Hepatic stellate cell (primary cell): ENCODE measurements at regions not wholly inside any gene's neighbourhood (a gene's known extent, or its start where the extent isn't known, plus 50 kb on each side); places are given as distances from the start of the nearest gene placed in this dataset.
"Not testable (repeated sequence)": the region's sequence is repeated elsewhere in the genome, so short reads cannot be mapped to it uniquely, and the experiment has no call there.

Experiments used
- DNase-seq: peaks from one replicate; pipeline ENCODE4 v3.0.0; 2011; ENCODE audit warnings: low spot score

DNA sequence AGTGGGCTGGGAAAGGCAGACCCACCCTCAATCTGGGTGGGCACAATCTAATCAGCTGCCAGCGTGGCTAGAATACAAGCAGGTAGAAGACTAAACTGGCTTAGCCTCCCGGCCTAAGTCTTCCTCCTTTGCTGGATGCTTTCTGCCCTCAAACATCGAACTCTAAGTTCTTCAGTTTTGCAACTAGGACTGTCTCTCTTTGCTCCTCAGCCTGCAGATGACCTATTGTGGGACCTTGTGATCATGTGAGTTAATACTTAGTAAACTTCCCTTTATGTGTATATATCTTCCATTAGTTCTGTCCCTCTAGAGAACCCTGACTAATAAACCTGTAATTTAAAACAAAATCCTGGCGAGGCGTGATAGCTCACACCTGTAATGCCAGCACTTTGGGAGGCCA, 51.8 kb upstream of the SLC39A8 start:
- not testable (repeated sequence) for DNase-seq

DNA sequence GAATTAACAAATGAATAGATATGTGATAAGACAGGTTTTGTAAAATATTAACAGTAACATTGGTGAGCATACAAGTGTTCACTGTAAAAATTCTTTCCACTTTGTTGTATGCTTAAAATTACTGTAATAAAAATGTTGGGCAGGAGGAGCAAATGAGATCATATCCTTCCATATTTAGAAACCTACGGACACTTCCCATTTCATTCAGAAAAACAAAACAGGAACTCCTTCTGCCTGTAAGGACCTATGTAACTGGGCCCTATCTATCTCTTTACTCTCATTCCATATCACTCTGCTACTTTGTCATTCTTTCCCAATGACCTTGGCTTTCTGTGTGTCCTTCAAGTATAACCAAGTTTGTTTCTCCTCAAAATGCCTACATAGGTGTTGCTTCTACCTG, 53.7 kb upstream of the SLC39A8 start:
- DNase-seq = no peak

DNA sequence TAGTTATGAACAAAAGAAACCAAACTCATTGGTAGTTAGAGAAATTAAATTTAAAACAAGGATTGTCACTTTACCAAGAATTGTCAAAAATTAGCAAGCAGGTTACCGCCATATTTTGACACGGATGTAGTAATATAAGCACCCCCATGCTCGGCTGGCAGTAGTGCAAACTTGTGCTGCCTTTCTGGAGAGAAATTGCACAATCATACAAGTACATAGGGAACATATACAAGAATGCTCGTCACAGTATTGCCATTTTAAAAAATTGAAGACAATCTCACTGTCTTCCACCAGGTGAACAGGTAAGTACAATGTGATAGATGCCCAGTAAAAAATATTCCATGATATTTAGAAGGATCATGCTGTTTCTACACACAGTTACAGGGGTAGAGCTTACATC, 55.6 kb upstream of the SLC39A8 start:
- no peak for DNase-seq

DNA sequence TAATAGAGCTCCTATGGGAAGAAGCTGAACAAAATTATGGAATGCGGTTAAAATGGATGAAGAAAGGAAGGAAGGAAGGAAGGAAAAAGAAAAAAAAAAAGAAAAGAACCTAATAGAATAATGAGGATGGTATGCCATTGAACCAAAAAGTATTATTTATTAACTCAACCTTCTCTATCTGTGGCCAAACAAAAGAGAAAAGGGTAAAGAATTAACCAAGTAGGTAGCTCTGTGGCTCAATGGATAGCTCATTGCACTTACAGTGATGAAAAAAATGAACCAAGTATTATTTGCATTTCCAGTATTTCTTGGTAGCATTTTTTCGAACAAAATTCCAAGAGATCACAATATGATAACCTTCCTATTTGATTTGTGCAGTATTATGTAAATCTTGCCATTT, 56.9 kb upstream of the SLC39A8 start:
- no peak for DNase-seq

DNA sequence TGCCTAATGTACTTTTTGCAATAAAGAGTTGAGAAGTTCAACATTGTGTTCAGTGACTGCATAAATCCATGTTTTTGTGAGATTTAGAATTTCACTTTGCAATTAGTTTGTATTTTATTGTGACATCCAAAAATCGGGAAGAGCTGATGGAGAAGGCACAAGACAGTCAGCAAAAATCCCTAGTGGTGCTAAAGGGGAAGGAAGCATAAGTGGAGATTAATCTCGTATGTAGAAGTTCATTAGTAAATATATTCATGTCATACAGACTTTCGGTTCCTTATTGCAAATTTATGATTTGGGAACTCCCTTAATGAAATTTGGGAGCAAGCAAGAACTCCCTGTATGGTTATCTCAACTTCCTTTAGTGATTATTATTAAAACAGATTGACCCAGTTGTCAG, 57.8 kb upstream of the SLC39A8 start:
- DNase-seq = no peak

DNA sequence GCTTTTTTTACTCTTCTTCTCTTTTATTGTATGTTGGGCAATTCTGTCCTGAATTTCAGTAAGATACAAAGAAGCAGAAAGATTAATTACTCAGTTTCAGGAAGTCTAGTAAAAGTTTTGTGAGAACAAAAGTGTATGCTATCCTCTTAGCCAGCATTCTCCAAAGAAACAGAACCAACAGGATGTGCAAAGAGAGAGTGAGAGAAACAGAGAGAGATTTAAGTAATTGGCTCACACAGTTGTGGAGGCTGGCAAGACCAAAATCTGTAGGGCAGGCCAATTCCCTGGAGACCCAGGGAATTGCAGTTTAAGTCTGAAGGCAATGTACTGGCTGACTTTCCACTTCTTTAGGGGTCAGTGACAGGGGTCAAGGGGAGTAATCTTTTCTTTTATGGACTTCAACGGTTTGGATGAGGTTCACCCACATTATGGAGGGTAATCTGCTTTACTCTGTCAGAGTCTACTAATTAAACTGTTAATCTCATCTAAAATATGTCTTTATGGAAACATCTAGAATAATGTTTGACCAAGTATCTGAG, 59.2 kb upstream of the SLC39A8 start:
- DNase-seq = no peak

DNA sequence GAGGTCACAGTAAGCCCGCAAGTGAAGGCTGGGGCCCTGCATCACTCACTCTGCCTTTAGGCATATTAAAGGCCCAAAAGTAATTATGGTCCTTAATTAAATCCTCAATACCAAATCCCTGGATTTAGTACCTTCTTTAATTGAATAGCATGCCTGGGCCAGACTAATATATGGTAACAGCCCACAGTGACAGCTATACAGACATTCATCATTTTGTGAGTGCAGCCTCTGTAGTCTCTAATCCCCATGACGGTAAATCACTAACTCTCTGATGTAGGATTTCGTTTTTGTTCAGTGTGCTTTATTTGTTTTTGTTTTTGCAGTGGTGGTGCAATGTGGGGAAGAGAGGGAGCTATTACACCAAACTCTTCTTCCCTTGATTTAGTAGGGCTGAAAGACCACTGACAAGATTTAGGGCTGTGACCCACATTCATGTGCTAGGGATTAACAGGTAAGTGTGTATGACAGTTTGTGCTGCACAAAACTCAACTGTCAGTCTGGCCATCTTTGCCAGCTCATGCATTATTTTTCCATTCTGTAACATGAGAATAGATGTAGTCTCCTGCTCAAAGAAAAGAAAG, 60.6 kb upstream of the SLC39A8 start:
- DNase-seq = no peak

DNA sequence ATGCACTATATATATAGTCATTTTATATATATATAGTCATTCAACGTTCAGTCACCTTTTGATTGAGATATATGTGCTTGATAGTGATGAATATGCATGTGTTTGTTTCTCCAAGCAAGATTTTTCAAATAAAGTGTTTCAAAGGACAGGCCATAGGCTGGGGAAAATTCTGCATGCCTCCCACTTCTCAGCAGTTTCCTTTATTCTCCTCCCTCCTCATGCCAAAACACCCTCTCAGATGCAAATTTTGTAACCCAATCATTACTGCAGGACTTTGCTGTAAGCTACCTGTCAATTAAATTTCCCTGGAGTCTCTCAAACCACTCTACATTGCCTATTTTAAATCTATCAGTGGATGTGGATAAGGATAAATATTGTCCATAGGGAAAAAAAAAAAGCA, 65.6 kb upstream of the SLC39A8 start:
- not testable (repeated sequence) for DNase-seq

DNA sequence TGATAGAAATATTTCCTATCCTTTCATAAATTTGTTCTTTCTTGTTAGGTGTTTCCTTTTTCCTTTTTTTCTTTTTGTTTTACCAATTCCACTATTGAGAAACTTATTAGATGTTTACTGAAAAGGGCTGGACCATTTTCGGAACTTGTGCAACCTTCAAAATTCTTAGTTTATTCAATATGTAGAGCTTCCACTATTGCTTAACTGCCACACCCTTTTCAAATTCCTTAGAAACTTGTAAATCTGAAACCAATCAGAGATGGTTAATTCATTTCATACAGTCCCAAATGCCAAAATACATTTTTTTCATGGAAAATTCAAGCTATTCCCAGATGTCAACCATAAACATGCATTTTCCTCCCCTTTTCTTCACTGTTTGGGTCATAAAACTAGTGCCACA, 66.1 kb upstream of the SLC39A8 start:
- no peak for DNase-seq

DNA sequence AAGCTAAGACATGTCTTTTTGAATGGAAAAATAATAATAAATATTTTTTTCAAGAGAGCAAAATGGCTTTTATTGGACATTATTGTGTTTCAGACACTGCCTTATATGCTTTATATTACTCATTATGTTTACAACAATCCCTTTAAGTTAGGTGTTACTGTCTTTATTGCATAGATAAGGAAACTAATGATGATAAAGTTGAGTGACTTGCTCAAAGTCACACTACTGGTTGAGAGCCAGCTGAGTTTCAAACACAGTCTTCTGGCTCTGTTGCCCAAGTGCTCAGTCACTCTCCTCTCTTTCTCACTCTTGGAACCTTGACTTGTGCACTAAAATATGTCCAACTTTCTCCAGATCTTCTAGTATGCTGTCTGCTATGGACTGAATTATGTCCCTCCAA, 71.5 kb upstream of the SLC39A8 start:
- DNase-seq = no peak

DNA sequence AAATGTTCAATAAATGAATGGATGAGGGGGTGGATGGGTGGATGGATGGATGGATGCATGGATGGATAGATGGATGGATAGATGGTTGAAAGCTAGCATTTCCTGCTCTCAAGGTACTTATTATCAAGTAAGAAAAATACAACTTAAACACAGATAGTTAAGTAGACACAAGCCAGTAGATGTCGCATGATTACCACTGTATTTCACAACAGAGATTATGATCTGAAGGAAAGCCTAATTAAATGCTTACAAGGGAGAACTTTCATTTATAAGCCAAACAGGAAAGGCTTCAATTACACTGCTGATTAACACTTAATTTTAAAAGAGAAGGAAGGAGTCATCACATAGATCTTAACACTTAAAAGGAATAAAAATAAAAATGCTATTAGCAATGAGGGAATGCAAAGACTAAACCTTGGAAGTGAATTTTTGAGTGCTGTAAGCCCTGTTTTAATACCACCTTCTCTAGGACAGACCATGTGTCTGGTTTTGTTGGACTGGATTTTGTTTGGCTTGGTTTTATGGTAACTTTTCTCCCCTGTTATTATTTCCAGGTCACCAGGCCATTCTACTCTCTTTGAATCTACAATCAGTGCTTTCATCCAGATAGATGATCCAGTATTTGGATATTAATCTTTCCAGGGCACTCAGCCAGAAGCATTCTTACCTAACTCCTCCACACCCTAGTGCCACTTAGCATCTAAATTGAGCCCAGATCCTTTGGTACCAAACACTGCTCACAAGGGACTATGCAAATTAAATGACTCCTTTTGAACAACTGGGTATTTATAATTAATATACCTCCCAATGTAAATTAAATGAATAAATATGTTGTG, 75.5 kb upstream of the SLC39A8 start:
- DNase-seq = no peak

DNA sequence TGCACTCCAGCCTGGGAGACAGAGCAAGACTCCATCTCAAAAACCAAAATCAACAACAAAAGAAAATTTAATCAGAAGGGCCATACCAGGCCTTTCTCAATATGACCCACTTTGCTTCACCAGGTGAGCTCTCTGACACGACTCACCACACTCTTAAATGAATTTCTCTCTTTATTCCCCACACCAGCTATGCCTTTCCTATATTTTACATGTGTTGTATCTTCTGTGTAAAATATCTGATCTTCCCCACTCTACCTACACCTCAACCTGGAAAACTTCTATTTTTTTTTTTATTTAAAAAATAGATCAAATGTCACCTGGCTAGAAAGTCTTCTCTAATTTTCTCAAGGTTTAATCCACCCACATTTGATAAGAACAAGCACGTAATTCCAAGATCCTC, 77.6 kb upstream of the SLC39A8 start:
- no peak for DNase-seq

DNA sequence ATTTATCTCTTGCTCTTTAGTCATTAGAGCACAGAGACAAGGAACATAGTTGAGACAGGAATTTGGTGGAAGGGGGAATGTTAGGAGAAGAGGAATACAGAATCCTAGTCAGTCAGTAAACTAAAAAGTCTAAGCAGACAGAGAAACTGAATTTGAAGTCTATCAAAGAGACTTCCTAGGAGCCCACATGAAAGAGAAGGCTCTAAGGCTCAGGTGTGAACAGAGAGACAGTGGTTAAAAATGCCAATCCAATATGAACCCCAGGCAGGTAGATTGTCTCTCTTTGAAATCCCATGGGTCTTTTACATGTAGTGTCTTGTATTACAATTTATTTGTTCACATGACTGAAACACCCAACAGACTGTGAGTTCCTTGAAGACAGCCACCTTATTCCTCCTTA, 77.8 kb upstream of the NFKB1 start:
- no peak for DNase-seq

DNA sequence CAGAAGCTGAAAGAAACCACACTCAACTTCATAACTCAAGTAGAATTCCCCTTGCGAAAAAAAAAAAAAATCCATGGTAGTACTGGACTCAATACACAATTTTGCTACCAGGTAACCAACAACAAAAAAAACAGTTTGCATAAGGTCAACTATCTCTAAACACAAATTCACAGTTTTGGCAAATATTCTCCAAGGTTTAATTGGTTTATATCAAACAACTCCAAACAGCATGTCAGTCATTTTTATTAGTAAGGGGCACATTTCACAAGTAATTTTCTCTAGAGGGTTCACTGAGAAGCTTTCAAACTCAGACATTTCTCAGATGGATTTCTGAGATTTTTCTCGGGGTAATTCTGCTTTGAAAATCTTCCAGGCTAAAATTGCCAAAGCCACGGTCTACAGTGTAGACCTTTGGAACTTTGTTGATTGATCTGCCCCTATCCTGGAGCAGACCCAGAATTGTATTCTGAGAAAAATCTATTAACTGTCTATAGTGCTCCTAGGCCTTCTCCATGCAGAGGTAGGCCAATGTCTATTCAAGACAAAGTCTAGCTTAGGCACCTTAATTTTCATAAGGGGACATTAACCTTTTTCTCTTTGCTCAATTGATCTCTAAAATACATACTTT, 73.7 kb upstream of the NFKB1 start:
- no peak for DNase-seq

DNA sequence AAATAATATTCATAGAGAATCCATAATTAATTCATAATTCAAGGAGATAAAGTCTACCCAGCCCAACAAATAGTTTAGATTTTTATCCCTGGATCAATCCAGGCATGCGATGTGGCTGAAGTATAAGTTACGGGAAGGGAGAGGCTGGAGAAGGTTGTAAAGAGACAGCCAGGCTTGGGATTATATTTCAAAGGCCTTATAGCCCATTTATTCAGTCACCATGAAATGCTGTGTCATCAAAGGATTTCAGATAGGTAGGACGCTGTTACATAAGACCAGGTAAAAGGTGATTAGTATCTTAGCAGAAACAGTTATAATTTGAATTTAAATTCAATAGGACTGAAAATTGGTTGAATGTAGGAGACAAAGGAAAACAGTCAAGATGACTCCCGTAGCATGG, 73.0 kb upstream of the NFKB1 start:
- no peak for DNase-seq

DNA sequence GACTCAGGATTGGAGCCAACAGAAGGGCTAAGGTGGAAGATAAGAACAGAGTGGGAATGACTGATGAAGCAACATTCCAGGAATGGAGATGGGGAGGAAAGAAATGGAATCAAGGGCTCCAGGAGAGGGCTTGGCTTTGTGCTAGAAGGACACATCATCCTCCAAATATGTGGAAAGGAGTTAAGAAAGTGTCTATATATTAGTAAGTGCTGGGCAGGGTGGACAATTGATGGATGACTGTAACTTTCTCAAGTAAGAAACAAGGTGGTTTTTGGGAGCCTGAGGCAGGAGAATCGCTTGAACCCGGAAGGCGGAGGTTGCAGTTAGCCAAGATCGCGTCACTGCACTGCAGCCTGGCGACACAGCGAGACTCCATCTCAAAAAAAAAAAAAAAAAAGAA, 71.6 kb upstream of the NFKB1 start:
- peak; percentile 31 for DNase-seq

DNA sequence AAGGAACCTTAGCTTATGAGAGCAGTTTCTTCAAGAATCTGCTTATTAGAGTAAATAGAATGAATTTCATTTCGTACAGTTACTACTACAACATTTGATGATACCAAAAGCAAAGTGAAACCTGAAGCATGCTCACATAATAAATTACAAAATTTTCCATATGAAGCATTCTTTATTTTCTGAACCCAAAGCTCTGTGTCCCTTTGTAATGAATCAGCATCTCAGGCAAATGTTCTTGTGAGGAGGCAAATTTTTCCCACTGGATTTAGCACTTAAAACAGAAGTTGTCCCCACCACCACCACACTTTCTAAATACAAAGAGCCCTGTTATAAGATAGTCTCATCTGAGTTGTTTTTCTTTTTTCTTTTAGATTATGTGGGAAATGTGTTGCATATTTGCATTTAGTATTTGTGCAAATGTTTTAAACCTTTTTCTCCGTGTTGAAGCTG, 70.7 kb upstream of the NFKB1 start:
- DNase-seq = no peak

DNA sequence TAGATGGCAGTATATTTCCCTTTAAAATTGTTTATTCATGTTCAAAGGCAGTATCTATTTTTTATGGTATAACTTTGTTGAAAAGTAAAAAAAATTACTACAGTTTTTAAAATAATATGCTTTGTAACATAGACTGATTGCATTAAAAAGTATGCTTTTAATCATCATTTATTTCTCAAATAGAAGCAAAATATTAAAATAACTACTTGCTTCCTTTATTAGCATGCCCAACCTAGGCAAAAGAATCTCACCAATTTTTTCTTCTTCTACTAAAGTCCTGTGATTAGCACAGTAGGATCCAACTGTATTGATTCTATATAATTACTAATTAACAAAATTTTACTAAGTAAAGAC, 69.6 kb upstream of the NFKB1 start:
- no peak for DNase-seq

DNA sequence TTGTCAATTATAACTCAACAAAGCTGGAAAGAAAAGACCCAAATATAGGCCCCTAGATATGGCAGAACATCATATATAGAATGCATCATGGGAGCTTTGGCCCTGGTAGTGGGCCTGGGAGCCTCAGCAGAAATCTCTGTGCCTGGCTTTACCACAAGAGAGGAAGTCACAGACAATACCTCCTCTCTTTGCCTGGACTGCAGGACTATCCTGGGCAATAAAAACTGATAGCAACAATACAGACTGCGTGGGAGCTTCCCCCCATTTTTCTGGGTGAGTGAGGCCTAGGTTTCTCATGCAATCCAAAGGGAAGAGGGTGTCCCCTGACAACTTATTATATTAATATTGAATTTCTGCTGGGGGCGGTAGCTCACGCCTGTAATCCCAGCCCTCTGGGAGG, 64.0 kb upstream of the NFKB1 start:
- no peak for DNase-seq

DNA sequence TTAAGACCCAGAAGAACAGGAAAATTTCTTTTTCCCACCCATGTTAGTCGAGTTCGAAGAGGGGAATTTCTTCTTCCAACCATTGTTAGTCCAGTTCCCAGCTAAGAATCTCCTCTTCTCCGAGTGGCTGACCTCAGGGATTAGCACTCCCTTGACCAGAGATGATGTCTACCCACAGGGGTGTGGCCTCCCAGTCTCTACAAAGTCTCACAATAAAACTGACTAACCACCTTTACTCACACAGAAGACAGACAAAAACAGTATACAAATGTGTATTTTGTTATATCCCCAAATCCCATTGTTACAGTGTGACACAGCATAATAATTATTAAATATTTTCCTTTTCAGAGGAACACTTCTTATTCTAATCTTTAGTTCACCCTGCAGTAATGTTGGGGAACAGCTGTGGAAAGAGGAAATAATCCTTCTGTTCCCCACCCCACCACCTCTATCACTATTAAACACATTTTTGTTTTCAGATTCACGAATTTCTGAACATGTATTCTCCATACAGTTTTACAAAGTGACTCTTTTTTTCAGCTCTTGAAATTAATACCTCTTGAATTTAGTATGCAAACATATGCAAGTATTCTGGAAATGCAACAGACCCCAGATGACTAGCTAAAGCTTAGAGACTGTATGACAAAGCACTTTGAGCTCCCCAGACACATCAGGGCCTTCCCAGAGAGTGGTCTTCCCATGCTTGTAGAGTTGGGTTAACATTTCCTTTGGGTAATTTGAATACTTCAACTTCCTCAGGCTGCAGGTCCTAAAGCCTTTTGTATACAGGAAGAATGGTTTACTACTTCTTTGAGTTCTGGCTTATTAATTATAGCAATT, 62.5 kb upstream of the NFKB1 start:
- no peak for DNase-seq

DNA sequence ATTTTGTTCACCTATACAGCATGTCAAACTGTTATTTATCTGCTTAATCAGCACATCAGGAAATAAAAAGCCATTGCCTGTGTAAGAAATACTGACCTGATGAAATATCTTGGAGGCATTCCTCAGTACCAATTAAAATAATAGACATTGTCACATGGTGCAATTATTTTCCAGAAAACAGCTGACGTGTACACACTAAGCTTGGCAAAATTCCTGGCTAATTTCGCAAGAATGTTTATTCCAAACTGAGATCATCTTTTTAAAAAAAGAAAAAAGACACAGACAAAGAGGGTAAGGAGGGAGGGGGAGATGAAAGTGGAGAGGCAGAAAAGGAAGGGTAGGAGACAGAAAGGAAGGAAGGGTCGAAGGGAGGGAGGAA, 61.9 kb upstream of the NFKB1 start:
- peak; percentile 18 for DNase-seq

DNA sequence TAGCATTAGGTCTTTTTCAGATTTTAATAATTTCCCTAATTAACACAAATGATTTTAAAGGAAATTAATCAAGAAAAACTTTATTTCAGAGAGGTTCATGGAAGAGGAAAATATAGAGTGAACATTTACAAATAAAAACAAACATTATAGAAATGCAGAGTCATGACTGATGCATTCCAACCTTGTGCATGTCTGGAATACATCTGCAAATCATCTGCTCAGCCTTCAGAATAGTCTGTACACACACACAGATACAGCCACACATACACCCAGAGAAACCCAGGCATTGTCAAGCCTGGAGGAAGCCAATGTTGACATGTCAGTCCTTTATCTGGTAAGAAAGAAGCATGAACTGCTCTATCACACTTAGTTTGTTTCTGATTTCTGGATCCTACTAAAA, 61.3 kb upstream of the NFKB1 start:
- DNase-seq = peak; percentile 46
